HG03558 (cell line): ENCODE measurements at regions not wholly inside any gene's neighbourhood (a gene's known extent, or its start where the extent isn't known, plus 50 kb on each side); places are given as distances from the start of the nearest gene placed in this dataset.
"Not testable (repeated sequence)": the region's sequence is repeated elsewhere in the genome, so short reads cannot be mapped to it uniquely, and the experiment has no call there.

Experiments used
- ATAC-seq: cut with Tn5 transposase; IDR thresholded peaks from one replicate; pipeline ENCODE4 v1.9.1; 2021; ENCODE audit warnings: moderate number of reproducible peaks; ENCODE audit not compliant: unreplicated experiment; ENCODE audit errors: extremely low read depth

DNA sequence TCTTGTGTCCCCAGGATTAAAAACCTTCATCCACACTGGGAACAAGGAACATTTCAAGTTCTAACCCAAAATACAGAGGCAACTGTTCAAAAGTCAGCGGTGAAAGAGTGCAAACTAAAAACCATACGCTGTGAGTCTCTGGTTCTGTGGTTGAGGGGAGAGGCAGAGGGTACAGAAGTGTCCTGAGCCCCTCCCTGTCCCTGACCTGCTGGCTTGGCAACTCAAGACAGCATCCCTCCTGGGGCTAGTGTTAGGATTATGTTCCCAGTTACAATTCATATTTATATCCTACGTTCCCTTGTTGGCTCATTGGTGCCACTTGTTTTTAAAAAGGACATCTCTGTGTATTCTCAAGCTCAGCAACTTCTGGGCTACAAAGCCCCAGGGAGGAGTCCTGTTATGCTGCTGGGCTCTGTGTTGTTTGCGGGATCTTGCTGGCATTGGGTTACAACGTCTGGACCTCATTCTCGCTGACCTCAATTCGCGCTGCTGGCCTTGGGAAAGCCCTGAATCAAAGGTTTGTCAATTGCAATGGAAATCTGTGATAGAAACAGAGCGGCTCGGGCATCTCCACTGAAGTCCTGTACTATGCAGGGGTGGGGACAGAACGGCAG is 420.8 kb downstream of the FUT8 start:
- ATAC-seq = no peak

DNA sequence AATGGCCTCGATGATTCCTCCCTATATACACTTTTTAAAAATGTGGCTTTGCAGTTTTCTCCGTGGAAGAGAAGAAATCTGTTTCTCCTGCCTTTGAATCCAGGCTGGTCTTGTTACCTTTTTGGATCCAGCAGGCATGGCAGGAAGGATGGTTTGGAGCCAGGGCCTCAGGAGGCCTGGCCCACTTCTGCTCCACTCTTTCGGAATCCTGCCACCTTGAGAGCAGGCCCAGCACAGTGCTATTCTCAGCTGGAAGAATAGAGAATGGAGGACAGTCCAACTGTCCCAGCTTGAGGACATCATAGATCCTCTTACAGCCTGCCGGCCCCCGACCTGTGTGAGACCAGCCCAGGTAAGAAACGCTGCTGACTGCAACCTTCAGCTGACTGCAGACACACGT is 421.5 kb downstream of the FUT8 start:
- no peak for ATAC-seq

DNA sequence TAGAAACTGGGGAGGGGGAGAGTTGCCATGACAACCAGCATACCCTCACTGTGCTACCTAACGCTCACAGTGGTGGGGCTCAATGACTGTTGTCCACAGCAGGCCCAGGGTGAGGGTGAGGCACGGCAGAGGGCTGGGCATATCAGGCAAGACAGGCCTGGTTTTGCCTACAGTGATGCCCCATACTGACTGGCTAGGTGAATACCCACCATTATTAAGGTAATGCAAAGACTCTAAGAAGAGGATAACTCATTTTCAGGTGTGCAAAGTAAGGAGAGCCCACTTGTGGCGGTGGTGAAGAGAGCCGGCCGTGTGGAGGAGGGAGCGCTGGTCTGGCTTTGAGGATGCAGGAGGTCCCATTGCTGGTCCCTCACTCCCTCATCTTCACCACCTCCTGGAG is 422.3 kb downstream of the FUT8 start:
- no peak for ATAC-seq

DNA sequence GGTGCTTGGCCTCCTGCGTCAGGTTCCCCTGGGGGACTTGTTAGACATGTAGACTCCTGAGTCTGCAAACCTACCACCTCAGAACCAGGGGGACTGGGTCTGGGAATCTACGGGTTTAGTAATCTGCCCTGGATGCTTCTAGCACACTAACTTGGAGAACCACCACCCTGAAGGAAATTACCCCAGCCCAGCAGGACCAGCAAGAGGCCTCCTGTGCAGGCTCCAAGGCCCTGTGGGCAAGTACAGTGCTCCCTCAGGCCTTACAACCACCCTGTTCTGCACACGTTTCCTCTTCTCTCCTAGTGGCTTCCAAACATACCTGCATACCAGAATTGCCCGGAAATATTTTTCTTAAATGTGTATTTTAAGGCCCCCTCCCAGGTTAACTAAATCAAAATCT is 423.0 kb downstream of the FUT8 start:
- ATAC-seq = no peak

DNA sequence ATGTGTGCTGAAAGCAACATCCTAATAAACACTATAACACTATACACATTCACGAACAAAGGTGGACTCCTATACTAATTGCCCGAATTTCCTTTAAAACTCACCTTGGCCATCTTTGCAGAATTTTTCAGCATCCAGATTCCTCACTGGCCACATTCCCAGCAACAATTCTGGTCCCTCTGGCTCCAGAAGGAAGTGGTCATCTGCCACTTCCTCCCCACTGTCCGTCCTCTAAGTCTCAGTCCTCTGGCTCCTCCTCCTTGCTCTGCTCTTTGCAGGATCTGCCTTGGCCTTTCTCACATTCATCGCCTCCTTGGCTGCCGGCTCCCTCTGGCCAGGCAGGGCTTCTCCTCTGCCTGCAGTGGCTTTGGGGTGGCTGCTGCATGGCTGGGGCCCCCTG is 426.0 kb downstream of the FUT8 start:
- no peak for ATAC-seq

DNA sequence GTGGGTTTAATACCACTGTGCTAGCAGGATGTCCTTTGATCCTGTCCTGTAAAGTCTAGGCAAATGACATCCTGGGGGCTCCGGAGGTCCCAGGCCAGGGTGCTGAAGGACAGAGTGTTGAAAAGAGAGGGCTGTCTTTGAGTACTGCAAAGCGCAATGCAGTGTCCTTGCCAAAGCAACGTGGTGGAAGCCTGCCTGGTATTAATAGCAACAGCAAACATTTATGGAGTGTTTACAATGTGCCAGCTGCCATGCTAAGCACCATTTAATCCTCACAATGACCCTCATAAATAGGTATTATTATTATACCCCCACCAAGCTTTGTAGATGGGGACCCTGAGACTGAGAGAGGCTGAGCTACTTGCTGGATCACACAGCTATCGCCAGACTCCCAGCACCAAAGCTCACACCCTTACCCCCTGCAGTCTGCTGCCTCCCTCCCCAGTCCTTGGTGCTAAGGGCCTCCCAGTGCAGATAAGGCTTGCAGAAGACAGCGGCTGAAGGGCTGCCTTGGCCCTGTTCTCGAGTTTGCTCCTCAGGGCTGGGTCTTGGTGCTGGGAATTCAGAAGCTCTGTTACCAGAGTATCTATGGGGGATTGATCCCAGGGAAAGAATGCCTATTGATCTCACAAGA is 427.7 kb downstream of the FUT8 start:
- no peak for ATAC-seq

DNA sequence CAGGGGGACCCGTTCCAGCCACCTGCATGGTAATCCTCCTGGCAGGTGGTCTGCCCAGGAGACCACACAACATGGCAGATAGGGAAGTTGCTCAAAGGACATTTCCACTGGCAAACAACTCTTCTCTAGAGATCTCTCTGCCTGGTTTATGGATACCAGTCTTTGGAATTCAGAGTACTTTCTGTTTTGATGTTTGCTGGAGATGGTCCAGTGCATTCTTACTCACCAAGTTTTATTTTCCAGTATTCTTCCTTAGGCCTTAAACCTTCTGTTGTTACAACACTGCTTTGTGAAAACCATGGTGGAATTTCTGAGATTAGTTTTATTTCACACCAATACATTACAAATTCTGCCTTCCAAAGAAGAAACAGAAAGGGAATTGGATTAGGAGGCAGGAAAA is 428.3 kb downstream of the FUT8 start:
- no peak for ATAC-seq

DNA sequence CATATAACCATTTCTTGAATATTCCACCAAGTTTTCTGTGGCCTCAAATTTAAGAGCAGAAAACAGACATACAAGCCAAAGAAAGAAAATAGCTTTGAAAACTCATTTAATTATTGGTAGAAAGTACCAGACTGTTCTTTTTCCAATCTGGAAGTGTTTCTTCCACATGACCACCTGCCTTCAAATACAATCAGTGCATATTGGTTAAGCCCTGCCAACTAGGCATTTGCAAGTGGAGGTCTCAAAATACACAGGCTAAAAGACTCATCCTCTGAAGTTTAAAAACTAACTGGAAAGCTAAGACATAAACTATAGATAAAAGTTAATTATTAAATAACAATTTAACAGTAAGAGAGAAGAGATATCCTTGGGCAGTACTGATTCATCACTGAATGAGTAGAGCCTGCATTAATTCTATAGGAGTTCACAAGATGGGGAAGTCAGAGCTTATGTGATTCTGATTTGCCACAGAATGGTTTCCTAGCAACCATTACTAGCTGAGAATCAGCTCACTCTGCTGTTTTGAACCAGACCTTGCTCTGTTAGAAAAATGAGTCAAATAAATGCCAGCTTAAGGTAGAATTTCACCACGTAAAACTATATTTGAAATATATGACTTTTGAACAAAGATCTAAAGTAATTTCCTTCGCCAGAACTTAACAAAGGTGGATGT is 433.8 kb downstream of the FUT8 start:
- ATAC-seq = no peak

DNA sequence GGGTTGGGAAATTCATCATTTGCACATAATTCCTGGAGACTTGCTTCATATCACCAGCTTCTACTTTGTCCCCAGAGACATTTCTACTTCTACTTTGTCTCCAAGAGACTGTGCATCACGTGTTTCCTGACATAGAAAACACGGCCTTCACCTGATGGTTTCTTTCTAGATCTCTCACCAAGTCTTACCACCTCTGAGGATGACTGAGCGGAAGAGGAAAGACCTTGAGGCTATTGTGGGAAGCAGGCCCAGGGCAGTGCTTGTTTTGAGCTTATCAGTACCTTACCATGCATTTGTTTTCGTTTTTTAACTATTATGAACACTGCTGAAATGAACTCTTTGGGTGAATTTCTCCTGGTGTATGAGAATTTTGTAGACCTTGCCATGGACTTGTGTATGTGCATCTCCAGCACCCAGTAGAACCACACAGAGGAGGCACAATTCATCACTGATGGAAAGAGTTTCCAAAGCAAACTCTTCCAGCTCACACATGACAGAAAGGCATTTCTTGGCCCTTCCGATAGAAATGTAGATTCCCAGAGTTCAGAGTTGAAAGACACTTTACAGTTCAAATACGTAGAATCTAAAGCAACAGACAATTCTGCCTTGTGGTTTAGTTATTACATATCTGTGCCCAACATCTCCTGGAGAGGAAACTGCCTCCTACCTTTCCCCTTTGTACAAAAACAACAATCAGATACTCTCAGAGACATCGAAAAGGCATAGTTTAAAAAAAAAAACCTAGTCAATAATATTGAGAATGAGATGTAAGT is 434.7 kb downstream of the FUT8 start:
- ATAC-seq = no peak

DNA sequence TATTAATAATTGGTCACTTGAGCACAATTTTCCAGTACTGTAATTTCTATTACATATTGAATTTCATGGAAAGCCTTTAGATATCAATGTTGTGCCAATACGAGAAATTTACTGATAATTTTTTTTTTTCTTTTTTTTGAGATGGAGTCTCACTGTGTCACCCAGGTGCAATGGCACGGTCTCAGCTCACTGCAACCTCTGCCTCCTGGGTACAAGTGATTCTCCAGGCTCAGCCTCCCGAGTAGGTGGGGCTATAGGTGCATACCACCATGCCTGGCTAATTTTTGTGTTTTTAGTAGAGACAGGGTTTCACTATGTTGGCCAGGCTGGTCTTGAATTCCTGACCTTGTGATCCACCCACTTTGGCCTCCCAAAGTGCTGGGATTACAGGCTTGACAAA is 435.4 kb downstream of the FUT8 start:
- not testable (repeated sequence) for ATAC-seq

DNA sequence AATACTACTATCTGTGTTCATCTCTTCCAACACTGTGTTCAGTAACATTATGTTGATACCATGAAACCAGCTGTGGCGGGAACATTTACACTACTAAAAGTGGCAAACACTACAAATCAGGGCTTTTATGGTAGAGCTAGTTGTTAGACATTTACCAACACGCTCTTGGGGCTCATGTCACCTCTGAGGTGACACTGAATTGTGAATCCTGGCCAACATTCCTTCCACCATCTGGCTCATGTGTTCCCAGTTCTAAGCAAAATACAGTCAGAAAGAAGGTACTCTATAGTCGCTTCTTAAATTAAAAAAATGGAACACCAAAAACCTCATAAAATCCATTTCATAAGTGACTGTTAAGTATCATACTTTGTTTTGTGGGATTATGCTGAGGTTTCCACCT is 436.6 kb downstream of the FUT8 start:
- ATAC-seq = no peak

DNA sequence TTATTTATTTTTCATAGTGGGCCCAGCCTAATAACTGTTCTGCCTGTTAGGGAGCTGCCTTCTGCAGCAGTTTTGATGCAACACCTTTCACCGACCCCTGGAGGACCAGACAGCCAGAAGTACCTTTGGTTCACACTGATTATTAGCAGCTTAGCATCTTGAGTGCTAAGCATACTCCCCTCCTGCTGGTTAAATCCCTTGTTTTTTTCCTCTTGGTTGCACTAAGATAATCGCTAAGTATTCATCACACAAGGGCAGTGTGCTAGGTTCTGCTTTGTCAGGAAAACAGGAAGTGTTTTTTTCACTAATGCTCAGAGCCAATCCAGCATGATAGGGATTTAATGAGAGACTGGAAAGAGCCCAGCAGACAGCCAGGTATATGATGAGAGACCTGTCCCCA is 437.0 kb downstream of the FUT8 start:
- no peak for ATAC-seq

DNA sequence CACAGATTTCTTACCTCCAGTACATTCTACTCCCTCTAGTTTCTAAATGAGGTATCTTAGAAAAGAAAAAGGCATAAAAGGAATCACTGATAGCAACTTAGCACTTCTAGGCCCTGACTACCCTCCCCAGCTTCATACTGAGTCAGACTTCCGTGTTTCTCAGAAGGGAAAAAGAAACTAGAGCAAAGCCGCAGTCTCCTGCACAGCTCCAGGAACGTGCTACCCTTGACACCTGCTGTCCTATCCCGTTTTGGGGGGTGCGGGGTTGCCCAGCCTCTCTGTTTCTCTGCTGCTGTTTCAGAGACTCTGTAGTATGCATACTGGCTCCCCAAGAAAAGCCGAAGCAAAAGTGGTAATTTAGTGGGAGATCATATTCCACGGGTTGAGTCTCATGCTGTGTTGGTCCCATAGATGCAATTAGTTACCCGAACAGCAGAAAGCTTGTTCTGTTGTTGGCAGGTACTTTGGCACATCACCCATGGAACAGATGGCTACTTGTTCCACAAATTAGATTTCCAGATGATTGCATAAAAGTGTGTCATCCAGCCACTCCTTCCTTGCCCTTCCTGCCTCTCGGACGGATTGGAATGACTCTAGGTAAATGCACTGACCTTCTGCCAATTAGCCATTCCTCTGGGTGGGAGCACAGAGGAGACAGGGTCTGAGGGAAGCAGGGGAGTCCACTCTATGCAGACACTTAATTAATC is 438.1 kb downstream of the FUT8 start:
- no peak for ATAC-seq

DNA sequence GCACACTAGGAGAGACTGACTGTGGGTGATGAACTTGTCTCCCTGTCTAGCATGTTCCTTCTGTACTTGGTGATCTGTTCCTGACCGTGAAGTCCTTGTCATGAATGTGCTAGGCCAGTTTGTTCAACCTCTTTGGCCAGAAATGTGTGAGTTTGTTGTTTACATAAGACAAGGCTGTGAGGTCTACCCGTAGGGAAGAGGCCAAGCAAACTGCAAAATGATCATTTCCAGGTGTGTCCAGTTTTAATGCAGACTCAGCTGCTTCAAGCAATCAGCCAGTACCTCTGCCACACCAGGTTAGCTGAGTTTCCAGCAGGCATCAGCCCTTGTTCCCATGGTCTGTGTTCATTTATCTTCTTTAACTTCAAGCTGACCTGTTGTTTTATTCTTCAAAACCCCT is 440.2 kb downstream of the FUT8 start:
- no peak for ATAC-seq

DNA sequence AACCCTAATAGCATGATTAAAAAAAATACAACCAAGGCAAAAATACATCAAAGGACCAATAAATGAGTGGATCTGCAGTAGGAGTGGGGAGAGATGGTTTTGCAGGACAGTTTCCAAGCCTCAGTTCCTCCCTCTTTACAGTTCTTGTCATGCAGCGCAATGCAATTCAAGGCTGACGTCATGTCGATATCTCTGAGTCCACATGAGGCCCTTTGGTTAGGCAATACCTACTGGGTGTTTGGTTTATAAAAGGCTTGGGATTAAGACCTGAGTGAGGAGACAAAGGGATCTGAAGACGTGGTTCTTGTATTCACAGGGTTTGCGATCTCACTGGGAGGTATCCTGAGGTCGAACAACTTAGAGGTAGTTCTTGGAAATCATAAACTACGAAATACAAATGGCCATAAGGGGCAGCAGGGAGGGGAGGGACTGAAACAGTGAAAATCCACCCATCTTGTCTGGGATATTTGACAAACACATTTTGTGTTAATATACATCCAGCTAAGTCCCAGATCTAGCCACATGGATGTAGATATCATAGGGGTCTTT is 441.0 kb downstream of the FUT8 start:
- ATAC-seq = no peak

DNA sequence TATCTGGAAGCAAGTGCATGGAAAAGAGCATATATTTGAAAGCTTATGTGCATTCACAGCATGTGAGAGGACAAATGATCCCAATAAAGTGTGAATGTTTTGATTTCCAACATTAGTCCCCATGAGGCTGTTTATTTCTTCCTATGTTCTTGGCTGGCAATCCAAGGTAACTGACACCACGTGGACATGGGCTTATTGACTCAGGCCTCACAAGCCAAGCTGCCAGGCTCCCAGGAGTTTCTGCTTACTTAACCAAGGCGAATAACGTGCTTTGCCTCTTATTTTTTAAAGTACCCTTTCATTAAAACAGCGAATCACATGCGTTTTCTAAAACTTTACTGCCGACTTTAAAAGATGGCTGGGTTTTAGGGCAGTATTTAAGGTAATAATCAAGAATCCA is 441.7 kb downstream of the FUT8 start:
- ATAC-seq = no peak

DNA sequence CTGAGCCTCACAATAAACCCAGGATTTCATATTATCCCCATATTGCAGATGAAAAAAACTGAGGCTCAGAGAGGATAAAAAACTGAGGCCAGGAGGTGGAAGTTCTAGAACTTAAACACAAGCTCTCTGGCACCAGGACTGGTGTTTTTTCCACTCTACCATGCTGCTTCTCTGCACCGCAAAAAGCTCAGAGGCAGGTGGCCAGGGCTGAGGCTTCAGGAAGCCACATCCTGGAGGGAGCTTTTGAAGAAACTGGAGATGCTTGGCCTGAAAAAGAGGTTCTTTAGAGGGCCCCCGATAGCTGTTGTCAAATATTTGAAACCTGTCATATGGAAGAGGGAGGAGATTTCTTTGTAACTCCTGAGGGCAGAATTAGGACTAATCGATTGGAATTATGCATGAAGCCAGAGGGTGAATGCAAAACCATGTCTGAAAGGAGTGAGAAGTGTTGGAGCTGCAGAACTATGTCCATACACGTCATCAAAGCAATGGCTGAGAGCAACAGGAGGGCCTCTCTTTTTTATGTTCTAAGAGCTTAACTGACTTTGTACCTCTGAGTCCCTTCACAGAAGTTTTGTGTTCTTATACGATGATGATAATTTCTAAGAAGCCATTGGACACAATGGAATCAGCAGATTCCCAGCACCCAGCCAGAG is 448.6 kb downstream of the FUT8 start:
- ATAC-seq = no peak

DNA sequence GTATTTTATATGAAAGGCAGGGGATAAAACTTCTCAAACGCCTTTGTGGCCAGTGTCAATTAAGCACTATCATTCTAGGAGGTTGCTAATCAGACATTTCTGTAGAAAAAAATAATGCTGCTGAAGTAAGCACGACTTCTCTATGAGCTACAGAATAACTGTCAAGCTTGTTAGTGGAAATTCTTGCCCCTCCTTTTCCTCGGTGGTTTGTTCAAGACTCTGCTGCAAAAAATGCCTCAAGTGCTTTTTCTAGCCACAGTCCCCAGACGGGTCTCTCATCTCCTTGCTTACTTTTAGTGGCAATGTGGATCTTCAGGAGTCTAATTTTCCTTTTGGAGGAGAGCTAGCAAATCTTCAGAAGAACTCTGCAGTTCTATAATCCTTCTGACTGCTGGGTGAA is 452.0 kb downstream of the FUT8 start:
- ATAC-seq = no peak

DNA sequence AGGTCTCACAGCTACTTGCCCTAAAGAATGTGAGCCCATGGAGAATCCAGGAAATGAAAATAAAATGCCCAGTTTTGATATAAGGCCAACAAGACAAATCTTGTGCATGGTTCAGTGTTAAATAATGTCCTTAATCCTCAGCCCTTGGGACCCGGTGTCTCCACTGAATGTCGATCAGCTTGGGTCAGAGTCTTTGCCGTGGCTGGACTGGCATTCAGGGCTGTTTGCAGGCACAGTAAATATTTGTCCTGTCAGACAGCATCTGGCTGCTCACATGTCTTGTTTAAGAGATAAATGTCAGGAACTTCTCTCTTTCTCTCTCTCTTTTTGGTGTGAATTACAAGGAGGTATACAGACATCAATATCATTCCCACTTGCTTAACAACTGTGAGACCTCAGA is 452.5 kb downstream of the FUT8 start:
- no peak for ATAC-seq

DNA sequence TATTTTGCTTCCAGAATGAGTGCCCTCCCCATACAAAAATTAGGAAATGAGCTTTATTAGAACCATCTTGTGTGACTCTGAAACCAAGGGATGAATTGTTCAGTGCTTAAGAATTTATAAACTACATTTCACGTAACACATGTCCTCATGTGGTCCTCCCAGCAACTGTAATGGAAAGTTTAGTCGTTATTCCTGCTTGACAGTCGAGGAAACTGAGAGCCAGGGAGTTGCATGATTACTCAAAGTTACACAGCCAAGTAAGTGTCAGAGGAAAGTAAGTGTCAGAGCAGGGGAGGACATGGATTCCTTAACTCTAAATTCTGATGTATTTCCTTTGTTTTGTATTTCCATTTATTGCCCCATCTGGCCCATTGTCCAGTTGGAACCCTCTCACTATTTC is 453.9 kb downstream of the FUT8 start:
- ATAC-seq = no peak
